Thyroid gland (tissue), 4 donors: ENCODE measurements at regions not wholly inside any gene's neighbourhood (a gene's known extent, or its start where the extent isn't known, plus 50 kb on each side); places are given as distances from the start of the nearest gene placed in this dataset.

Experiments
- DNase-seq, 2 donors: peaks; one replicate each; pipeline ENCODE4 v3.0.0-alpha.2; 2019
- H3K27ac ChIP-seq, 3 donors: fragments of 200-600 bp; sonication (generic); 1 replicate in 2 of 3; 2 replicates in 1 of 3; pipeline ENCODE4 v1.5.1; 2016 to 2019; ENCODE audit warnings: mild to moderate bottlenecking in 1 of 3, moderate library complexity in 1 of 3
- H3K27me3 ChIP-seq: fragments of 200-600 bp; sonication (generic); one replicate; pipeline ENCODE4 v1.5.1; 2019
- H3K36me3 ChIP-seq, 2 donors: fragments of 200-600 bp; sonication (generic); one replicate each; pipeline ENCODE4 v1.5.1; 2016 to 2019
- H3K4me1 ChIP-seq, 2 donors: fragments of 200-600 bp; sonication (generic); one replicate each; pipeline ENCODE4 v1.5.1; 2017 to 2019
- H3K4me3 ChIP-seq, 3 donors: fragments of 200-600 bp; sonication (generic); replicated peaks in 1 of 3; 1 replicate in 2 of 3; 2 replicates in 1 of 3; pipeline ENCODE4 v1.5.1; 2016; ENCODE audit warnings: mild to moderate bottlenecking in 1 of 3
- H3K9me3 ChIP-seq: fragments of 200-600 bp; sonication (generic); one replicate; pipeline ENCODE4 v1.5.1; 2017
- CTCF ChIP-seq, 6 experiments: fragments of 200-600 bp in 3 of 6; fragments of 450-650 bp in 3 of 6; sonication (generic) in 3 of 6; IDR thresholded peaks; one replicate each; pipeline ENCODE4 v1.5.1; 2016 to 2019; ENCODE audit warnings: antibody characterized with exemption in 6 of 6, mild to moderate bottlenecking in 2 of 6, inconsistent platforms in 1 of 6, moderate library complexity in 1 of 6
- POLR2A ChIP-seq, 2 donors: fragments of 450-650 bp; IDR thresholded peaks; one replicate each; pipeline ENCODE4 v1.6.1; 2017; ENCODE audit warnings: antibody characterized with exemption in 2 of 2, mild to moderate bottlenecking in 2 of 2, moderate library complexity in 1 of 2
- WGBS, 2 donors: methylation state at CpG; one replicate each; pipeline ENCODE4 v1.1.5; 2017; 5-methylcytosine and 5-hydroxymethylcytosine counted together
- intact Hi-C: fragments of 100-400 bp; cut with DNase I; formaldehyde crosslinking; loops from one replicate; pipeline ENCODE4 v1.15.1; 2023

- no peaks in the 10 kb centered on the region for H3K36me3 ChIP-seq
- WGBS, 2 donors = 7 to 9% methylated on average over 11 of the region's 11 CpGs
- peak overlapping the region; percentile 94 to 97 (median 96) for H3K27ac ChIP-seq
- no peaks in the 10 kb centered on the region for H3K9me3 ChIP-seq
- peak overlapping the region; percentile 52 to 77 (median 73) for H3K4me3 ChIP-seq
- no peak for TF ChIP-seq POLR2A (IDR thresholded peaks at IDR 0.05)
- TF ChIP-seq CTCF (IDR thresholded peaks at IDR 0.05) = no peak
- H3K4me1 ChIP-seq = peaks cover 3% of the 10 kb centered on the region in 2 donors
- no peak for DNase-seq
- no peaks in the 10 kb centered on the region for H3K27me3 ChIP-seq
- intact Hi-C loops = no loop called here
These were observed 417.4 kb upstream of the NAALADL2 start for GRCh38 chr3:174441588-174442301.

- TF ChIP-seq CTCF (IDR thresholded peaks at IDR 0.05) (no peak), POLR2A (IDR thresholded peaks at IDR 0.05) (no peak)
- H3K27me3 ChIP-seq = no peaks in the 10 kb centered on the region
- no peaks in the 10 kb centered on the region for H3K9me3 ChIP-seq
- no peak overlapping the region for H3K4me3 ChIP-seq
- H3K27ac ChIP-seq = no peak overlapping the region
- no peaks in the 10 kb centered on the region for H3K36me3 ChIP-seq
- intact Hi-C loops = no loop called here
- DNase-seq = no peak
- H3K4me1 ChIP-seq = peaks cover 3% of the 10 kb centered on the region in 2 donors
- WGBS, 2 donors = 73 to 77% methylated on average over 4 of the region's 4 CpGs
These were observed 416.8 kb upstream of the NAALADL2 start for GRCh38 chr3:174442302-174442682.

- Histone ChIP-seq H3K9me3 (no peaks in the 10 kb centered on the region), H3K27me3 (no peaks in the 10 kb centered on the region), H3K36me3 (no peaks in the 10 kb centered on the region), H3K4me3 (no peak overlapping the region), H3K27ac (no peak overlapping the region), H3K4me1 (peaks cover 3% of the 10 kb centered on the region in 2 donors)
- TF ChIP-seq POLR2A (IDR thresholded peaks at IDR 0.05) (no peak), CTCF (IDR thresholded peaks at IDR 0.05) (no peak)
- WGBS, 2 donors = 89 to 91% methylated on average over 3 of the region's 3 CpGs
- no peak for DNase-seq
- intact Hi-C loops = no loop called here
These were observed 414.7 kb upstream of the NAALADL2 start for GRCh38 chr3:174444391-174444790.

GRCh38 chr3:174457758-174458157 lies 401.4 kb upstream of the NAALADL2 start:
- no peaks in the 10 kb centered on the region for H3K4me1 ChIP-seq
- H3K27me3 ChIP-seq = no peaks in the 10 kb centered on the region
- DNase-seq = no peak
- no peak for TF ChIP-seq CTCF (IDR thresholded peaks at IDR 0.05)
- TF ChIP-seq POLR2A (IDR thresholded peaks at IDR 0.05) = no peak
- intact Hi-C loops = no loop called here
- H3K9me3 ChIP-seq = no peaks in the 10 kb centered on the region
- no peaks in the 10 kb centered on the region for H3K36me3 ChIP-seq
- 92 to 97% methylated on average over 5 of the region's 5 CpGs for WGBS, 2 donors
- H3K4me3 ChIP-seq = no peak overlapping the region
- no peak overlapping the region for H3K27ac ChIP-seq

GRCh38 chr3:174460831-174461230 lies 398.3 kb upstream of the NAALADL2 start:
- H3K36me3 ChIP-seq = no peaks in the 10 kb centered on the region
- no peak for TF ChIP-seq CTCF (IDR thresholded peaks at IDR 0.05)
- TF ChIP-seq POLR2A (IDR thresholded peaks at IDR 0.05) = no peak
- no peak for DNase-seq
- H3K4me1 ChIP-seq = no peaks in the 10 kb centered on the region
- no peaks in the 10 kb centered on the region for H3K9me3 ChIP-seq
- H3K27ac ChIP-seq = no peak overlapping the region
- H3K27me3 ChIP-seq = no peaks in the 10 kb centered on the region
- WGBS, 2 donors = 45 to 55% methylated on average over 1 of the region's 1 CpG
- intact Hi-C loops = no loop called here
- H3K4me3 ChIP-seq = no peak overlapping the region
